ENCODE measurements at regions not wholly inside any gene's neighbourhood (a gene's known extent, or its start where the extent isn't known, plus 50 kb on each side); places are given as distances from the start of the nearest gene placed in this dataset.

GRCh38 chr10:130368761-130369560, 232.8 kb downstream of the GLRX3 start:
- TF ChIP-seq CTCF (conservative IDR thresholded peaks at IDR 0.05; ENCODE audit: low read length) = no peak
- no peak overlapping the region for H3K4me3 ChIP-seq (ENCODE audit: low read length)
- no peak for DNase-seq (ENCODE audit: low read depth)

DNA sequence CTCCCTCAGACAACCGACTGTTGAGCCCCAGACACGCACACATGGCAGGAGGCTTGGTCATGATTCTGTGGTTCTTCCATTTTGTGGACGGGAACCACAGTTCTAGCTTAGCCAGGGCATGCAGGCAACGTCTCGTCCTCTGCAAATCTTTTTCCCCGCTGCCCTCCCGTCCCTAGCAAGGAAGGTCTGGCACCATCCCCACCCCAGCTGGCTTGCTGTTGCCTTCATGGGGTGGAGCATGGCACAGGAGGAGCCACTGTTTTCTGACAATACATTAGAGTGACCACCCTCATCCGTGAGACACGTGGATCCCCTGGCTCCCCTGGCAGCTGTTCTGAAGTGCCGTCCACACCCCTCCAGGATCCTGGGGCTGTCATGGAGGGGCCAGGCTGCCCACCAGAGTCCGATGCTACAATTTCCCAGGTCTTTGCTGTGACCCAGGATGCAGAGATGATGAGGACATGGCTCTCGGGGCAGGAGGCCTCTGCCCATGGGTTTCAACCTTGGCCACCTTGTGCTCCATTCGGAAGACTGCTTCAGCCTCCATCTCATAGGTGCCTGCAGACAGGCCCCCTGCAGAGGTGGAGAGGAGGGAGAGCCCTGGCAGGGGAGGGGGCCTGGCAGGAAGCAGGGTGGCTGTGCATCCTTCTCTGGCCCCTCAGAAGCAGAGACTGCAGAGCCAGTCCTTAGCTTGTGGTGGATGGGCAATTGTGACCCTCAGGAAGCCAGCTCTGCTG, 233.6 kb downstream of the GLRX3 start:
- no peak for TF ChIP-seq CTCF (conservative IDR thresholded peaks at IDR 0.05; ENCODE audit: low read length)
- DNase-seq (ENCODE audit: low read depth) = no peak
- no peak overlapping the region for H3K4me3 ChIP-seq (ENCODE audit: low read length)

DNA sequence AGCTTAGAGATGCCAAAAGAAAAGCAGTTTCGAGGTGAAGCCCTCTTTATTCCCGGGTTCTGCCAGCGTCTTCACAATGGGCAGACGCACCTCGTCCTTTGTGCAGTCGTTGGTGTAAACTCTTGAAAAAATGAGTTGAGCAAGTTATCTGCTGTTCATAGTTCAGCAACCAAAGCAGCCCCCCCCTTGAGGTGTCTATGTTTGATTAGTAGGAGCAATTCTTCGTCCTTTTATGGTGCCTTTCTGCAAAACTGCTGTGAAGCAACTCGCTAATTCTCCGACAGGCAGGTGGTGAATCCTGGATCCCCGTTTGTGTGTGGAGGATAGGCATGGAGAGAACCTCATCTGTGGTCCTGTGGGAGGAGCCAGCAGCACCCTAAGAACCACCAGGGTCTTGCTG, 234.5 kb downstream of the GLRX3 start:
- DNase-seq (ENCODE audit: low read depth) = no peak
- TF ChIP-seq CTCF (conservative IDR thresholded peaks at IDR 0.05; ENCODE audit: low read length) = no peak
- no peak overlapping the region for H3K4me3 ChIP-seq (ENCODE audit: low read length)

GRCh38 chr10:130371156-130371555, 235.0 kb downstream of the GLRX3 start:
- no peak for TF ChIP-seq CTCF (conservative IDR thresholded peaks at IDR 0.05; ENCODE audit: low read length)
- DNase-seq (ENCODE audit: low read depth) = no peak
- no peak overlapping the region for H3K4me3 ChIP-seq (ENCODE audit: low read length)

DNA sequence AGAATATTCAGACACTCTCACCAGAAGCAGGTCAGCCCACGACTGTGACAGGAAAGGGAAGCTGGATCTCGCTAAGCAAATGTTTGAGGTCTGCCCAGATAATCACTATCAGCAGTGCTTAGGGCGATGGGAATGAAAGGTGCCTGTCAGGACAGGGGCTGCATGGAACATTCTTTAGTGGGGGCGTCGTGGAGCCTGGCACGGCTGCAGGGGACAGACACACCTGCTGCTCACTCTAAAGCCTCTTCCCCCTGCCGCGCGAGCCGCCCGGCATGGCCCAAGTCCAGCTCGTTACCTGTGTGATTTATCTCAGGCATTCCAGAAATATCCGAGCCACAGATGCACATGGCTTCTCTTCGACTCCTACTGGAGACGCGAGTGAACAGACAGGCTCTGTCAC, 235.5 kb downstream of the GLRX3 start:
- DNase-seq (ENCODE audit: low read depth) = no peak
- no peak overlapping the region for H3K4me3 ChIP-seq (ENCODE audit: low read length)
- TF ChIP-seq CTCF (conservative IDR thresholded peaks at IDR 0.05; ENCODE audit: low read length) = no peak

DNA sequence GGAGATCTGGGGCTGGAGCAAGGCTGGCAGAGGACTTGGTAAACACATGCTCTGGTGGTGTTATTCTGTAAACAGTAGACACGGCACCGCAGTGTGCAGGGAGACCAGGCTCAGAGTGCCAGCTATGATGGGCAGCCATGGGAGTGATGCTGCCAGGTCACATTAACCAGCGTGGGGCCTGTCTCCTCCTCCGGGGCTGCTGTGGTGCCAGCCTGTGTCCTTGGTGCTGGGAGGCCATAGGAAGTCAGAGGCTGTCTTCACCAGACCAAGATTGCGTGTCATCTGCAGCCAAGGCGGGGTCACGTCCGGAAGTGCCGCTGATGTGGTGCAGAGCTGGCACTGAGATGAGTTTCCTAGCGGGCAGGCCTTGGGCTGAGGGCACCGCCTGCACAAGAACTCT, 236.0 kb downstream of the GLRX3 start:
- no peak for TF ChIP-seq CTCF (conservative IDR thresholded peaks at IDR 0.05; ENCODE audit: low read length)
- no peak overlapping the region for H3K4me3 ChIP-seq (ENCODE audit: low read length)
- no peak for DNase-seq (ENCODE audit: low read depth)

DNA sequence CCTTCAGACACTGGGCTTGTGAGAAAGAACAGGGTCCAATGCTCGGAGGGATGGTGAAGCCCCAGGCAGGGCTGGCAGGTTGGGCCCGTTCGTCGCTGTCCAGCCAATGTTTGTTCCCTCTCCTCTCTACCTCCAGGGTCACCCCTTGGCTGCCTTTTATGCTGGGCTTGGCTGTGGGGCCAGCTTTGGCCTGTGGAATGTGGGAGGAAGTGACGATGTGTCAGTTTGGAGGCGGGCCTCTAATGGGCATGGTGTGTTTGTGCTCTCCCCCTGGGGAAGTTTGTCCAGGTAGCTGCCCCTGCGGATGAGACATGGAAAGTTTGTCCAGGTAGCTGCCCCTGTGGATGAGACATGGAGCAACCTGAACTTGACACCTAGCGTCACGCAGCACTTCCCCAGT, 236.7 kb downstream of the GLRX3 start:
- DNase-seq (ENCODE audit: low read depth) = no peak
- no peak overlapping the region for H3K4me3 ChIP-seq (ENCODE audit: low read length)
- no peak for TF ChIP-seq CTCF (conservative IDR thresholded peaks at IDR 0.05; ENCODE audit: low read length)

Measured in AG10803 (cell line).